HG02678 (cell line): ENCODE measurements at regions not wholly inside any gene's neighbourhood (a gene's known extent, or its start where the extent isn't known, plus 50 kb on each side); places are given as distances from the start of the nearest gene placed in this dataset.

Experiments
- ATAC-seq: cut with Tn5 transposase; IDR thresholded peaks from one replicate; pipeline ENCODE4 v1.9.1; 2021; ENCODE audit warnings: mild to moderate bottlenecking, moderate library complexity; ENCODE audit not compliant: unreplicated experiment

DNA sequence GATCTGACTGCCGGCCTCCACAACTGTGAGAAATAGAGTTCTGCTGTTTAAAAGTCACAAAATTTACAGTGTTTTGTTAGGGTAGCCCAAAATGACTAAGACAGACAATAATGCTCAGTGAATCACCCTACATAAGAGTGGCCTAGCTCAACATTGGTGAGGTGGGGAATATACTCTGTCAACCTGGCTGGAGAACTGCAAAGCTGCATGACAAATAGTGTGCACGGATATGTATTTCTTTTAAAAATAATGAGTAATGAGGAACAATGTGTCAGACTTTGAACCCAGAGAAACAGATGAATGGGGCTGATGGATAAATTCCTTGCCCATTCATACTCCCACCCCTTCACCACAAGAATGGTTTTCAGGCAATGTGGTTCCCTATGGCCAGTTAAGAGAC lies 372.4 kb downstream of the SUCLA2 start:
- no peak for ATAC-seq

DNA sequence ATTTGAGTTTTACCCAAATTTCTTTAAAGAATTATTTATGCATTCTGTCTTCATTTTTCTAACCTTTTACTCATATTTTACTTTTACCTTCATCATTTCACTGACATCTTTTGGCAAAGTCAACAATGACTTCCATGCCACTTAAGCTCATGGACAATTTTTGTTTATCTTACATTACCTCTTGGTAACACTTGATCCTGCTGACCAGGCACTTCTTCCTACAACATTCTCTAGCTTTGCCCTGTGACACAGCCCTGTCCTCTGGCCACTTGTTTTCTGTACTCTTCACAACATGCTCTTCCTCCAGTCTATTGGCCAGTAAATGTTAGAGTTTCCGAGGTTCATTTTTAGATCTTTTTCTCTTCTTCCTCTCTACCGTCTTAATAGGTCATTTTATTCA lies 377.2 kb downstream of the SUCLA2 start:
- no peak for ATAC-seq

DNA sequence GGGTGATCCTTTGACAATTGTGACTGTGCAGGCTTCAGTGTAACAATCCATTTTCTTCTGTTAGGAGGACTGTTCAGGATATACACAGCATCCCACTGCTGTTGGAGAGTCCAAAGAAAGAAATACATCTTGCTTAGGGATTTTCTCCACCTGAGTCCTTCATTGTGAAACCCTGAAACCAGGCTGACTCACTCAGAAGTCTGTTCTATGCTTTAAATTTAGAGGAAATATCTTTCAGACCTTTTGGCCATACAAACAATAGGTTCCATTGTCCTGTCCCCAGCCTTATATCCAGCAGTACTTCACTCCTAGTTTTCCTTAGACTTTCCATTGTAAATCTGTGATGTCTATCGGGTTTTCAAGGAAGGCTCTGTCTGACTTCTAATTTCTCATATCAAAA lies 379.1 kb downstream of the SUCLA2 start:
- no peak for ATAC-seq

DNA sequence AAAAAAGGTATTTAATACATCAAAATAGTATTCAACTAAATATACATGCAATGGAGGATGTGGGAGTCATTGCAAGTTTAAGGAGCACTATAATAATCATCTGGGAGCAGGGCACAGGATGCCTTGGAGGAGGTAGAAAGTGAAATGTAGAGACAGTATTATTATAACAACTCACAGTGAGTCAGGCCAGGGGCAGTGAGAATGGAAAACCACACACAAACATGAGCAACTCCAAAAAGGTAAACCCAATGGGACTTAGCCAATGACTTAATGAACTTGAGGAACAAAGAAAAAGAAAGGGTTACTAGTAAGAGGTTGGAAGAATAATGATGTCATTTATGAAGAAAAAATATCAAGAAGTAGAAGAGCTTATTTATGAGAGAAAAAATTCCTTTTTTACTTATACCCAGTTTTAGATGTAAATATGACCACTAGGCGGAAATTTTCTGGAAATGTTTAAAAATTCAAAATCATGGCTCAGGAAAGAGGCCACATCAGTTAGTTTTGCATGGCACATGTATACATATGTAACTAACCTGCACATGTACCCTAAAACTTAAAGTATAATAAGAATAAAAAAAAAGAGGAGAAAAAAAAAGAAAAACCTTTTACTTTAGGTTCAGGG lies 389.3 kb downstream of the SUCLA2 start:
- no peak for ATAC-seq

DNA sequence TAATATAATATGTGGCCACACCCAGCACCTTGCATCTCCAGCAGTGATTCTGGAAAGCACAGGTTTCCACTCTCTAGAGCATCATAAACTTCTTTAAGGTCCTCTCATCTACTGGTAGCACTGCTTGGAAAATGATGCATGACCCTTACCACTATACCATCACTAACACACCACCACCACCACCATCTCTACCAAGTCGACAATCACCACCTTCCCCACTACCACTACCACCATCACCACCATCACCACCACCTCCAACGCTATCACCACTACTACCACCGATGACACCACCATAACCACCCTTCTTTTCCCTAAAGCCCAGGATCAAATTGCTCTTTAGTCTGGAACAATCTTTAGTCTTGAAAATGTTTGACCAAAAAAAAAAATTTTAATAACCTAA lies 390.4 kb downstream of the SUCLA2 start:
- ATAC-seq: no peak

DNA sequence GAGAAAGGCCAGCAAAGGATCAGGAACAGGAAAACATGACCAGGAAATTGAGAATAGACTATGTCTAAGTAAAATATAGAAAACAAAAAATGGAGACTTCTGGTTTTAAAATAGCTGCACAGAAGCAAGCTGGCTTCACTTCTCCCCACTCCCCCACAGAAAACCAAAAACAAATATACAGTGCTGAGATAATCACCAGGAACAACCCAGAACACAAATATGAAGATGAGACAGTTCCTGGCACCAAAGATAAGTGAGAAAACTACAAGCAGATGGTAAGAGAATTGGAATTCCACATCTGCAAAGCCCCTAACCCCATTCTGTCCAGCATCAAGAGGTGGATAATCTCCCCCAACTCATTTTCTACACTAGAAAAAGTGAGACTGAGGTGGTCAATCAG lies 397.7 kb downstream of the SUCLA2 start:
- ATAC-seq: no peak

DNA sequence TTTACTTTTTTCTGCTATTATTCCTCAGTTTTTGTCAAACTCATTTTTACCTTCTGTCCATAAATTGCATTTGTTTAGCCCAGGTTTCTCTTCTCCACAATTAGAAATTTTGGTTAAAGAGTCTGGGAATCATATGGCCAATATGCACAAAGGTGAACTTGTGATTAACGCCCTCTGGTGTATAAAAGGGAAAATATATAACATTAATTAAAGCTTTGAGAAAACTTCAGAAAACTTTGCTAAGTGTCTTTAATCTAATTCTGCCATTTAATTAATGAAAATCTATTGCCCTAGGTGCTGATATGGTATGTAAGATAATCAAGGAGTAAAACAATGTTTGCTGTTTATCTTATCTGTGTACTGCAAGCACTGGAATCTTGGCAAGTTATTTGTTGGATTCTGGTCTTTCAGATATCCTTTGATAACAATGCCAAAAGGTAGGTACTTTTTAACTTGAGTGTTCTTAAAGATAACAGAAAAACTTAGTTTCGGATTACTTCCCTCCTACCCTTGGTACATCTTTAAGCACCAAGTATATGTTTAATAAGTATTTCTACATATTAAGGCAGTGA lies 402.6 kb downstream of the SUCLA2 start:
- no peak for ATAC-seq

DNA sequence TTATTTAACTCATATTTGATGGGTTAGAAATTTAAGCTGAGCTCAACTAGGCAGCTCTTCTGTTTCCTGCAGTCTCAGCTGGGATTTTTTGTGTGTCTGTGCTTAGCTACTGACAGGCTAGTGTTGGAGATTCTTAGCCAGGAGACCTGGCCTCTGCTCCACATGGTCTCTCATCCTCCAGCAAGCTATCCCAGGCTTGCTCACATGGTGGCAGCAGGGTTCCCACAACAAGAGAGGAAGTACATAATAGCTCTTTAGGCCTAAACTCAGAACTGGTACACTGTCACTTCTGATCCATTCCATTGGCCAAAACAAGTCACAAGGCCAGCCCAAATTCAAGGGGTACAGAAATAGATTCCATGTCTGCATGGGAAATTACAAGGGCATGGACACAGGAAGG lies 406.2 kb downstream of the SUCLA2 start:
- ATAC-seq: no peak

DNA sequence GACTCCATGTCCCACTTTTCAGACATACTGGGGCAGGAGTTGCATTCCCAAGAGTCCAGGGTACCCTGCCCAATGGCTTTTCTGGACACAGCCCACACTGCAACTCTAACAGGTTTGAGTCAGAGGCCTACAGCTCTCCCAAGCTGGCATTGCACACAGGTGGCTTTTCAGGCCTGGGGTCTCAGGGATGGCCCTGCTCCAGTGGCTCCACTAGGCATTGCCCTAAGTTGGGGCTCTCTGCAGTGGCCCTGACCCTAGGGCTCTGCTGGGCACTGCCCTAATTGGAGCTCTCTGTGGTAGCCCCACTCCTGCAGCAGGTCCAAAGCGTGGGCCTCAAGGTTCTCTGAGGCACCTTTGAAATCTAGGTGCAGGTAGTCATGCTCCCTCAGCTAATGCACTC lies 408.8 kb downstream of the SUCLA2 start:
- ATAC-seq: no peak

DNA sequence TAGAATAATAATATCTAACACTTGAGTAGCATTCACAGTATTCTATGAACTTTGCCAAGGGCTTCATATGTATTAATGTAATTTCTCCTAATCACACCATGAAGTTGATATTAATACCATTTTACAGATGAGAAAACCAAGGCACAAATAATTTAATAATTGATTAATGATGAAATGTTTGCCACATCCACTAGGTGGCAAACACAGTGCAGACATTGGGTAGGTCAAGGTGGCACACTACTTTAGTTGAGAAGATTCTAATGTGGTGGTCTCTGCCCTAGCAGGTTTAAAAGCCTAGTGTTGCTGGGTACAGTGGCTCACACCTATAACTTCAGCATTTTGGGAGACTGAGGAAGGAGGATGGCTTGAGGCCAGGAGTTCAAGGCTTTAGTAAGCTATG lies 412.4 kb downstream of the SUCLA2 start:
- ATAC-seq: no peak

DNA sequence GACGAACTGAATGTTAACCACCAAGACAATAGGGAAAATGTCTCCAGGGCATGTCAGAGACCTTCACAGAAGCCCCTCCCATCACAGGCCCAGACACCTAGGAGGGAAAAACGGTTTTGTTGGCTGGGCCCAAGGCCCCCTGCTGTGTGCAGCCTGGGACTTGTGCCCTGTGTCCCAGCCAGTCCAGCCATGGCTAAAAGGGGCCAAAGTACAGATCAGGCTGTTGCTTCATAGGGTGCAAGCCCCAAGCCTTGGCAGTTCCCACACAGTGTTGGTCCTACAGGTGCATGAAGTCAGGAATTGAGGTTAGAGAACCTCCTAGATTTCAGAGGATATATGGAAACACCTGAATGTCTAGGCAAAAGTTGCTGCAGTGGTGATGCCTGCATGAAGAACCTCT lies 428.7 kb downstream of the SUCLA2 start:
- no peak for ATAC-seq

DNA sequence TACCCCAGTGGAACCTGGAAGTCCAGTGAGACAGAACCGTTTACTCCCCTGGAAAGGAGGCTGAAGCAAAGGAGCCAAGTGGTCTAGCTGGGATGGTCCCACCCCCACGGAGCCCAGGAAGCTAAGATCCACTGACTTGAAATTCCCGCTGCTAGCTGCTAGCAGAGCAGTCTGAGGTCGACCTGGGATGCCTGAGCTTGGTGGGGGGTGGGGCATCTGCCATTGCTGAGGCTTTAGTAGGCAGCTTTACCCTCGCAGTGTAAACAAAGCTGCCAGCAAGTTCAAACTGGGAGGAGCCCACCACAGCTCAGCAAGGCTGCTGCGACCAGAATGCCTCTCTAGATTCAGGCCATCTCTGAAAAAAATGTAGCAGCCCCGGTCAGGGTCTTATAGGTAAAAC lies 437.0 kb downstream of the SUCLA2 start:
- ATAC-seq: no peak

DNA sequence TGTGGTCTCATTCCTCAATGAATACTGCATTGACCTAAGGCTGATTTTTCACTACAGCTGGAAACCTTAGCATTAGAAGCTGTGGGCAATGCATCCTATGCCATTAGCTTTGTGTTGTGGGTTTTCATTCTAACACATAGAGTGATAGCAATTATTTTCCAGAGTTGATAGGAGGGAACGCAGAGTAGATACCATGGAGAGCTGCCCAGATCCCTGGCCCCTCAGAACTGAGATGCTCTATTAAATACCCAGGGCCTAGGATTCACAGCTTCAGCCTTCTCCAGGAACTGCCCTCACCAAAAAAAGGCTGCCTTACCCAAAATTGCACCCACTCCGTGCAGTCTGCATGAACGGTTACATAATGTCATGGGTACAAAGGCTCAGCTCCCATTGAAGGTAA lies 444.4 kb downstream of the SUCLA2 start:
- ATAC-seq: no peak

DNA sequence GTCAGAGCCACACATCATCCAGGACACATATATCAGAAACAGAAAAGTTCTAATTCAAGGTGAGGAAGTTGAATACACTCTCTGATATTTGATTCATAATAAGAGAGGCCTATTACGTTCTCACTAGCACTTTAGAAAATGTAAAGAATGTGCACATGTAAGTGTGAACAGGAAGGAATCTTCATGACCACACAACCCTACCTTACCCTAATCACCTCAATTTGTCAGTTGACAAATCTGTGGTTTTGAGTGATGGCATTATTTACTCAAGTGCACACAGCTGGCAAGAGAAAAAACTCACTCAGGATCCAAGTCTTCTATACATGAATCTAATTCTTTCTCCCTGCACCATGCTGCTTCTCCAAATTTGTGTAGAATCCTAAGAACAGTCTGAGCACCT lies 445.8 kb downstream of the SUCLA2 start:
- no peak for ATAC-seq

DNA sequence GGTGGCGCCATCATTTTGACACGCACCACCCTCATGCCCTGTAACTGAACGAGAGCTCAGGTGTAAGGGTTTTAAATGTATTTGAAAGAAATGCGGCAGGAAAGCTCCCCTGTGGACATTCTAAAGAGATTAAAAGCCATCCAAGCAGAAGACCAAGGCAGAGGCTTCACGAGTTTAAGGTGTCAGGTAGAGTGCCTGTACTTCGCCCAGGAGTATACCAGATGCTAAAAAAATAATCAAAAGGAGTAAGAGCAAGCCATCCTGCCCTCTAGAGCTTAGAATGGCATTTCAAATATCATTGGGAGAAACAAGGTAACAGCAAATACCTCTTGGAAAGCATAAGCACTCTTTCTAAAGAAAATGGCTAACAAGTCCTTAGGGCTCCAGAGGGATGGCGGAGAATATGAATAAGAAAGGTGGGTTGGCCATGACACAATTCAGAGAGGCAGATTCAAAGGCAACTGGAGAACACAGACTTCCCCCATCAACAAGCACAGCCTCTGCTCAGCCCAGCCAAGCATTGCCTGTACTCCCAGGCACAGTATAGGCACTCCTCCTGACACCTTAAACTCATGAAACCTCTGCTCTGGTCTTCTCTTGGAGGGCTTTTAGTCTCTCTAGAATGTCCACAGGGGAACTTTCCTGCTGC lies 447.6 kb downstream of the SUCLA2 start:
- no peak for ATAC-seq

DNA sequence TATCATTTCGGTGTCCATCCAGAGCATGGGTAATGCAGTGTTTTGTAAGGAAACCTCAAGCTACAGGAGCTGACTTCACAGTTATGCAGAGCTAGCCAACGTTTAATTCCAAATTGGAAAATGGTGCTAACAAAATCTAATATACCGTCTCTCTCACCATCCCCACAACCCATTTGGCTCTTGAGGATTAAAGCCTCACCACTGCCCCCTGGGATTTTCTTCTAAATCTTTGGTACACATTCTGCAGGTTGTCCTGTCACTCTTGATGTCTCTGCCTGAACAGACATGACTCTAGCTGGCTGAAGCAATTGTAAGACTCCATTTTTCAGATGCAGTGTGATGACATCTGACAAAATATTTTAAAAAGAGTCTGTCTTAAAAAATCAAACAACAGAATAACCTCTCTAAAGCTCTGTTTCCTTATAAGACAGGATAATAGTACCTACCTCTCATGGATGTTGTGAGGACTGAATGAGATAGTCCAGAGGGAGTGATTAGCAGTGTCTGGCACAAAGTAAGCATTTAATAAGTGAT lies 451.8 kb downstream of the SUCLA2 start:
- ATAC-seq: no peak

DNA sequence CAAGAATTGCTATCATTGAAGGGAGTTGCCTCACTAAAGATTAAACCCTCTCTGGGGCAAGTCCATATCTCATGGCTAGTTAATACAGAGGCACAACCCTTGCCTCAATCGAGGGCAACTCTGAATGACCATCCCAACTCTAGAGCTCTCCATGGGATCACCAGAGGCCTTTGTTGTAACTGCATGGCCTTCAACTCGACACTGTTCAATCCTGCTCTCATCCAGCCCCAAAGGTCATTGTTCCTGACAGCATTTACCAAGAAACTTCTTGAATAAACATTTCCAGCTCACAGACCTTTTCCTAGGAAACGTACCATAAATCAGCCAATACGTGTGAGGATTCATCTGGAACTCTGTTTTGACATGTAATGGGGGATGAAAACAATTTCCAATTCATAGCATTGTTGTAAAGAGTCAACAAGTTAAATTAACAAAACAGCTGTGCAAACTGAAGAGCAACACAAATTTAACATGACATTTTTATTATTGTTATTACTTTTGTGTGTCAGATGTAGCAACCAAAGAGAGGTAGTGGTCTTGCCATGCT lies 452.7 kb downstream of the SUCLA2 start:
- no peak for ATAC-seq

DNA sequence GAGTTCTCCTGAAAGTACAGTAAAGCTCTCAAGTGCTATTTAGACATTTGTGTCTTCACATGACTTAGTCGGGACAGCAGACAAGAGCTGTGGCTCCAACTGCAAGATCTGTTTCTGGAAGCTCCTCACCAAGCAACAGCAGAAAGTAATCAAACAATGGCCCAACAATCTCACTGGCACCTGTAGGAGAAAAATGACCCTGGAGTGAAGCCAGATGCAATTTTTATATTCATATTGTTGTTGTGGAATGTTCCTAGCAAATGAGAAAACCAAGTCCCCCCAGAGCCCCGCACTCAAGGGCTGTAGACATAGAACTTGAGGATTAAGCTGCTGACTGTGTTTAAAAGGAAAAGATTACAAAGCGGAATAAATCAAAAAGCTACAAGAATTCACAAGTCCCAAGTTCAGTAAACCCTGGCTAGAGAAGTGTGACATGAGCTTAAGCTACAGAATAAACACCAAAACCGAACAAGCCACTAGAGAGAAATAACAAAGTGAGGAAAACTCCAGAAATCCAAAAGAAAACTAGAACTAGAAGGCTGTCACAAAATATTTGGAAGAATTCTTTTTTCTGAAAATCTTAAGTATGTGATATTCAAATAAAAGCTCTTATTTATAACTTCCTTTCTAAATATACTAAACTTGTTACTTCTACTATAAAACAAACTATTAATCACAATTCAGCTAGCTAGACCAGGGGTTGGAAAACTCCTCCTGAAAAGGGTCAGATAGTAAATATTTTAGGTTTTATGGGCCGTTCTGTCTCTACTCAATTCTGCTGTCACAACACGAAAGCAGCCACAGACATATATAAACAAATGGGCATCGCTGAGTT lies 454.5 kb downstream of the SUCLA2 start:
- ATAC-seq: no peak

DNA sequence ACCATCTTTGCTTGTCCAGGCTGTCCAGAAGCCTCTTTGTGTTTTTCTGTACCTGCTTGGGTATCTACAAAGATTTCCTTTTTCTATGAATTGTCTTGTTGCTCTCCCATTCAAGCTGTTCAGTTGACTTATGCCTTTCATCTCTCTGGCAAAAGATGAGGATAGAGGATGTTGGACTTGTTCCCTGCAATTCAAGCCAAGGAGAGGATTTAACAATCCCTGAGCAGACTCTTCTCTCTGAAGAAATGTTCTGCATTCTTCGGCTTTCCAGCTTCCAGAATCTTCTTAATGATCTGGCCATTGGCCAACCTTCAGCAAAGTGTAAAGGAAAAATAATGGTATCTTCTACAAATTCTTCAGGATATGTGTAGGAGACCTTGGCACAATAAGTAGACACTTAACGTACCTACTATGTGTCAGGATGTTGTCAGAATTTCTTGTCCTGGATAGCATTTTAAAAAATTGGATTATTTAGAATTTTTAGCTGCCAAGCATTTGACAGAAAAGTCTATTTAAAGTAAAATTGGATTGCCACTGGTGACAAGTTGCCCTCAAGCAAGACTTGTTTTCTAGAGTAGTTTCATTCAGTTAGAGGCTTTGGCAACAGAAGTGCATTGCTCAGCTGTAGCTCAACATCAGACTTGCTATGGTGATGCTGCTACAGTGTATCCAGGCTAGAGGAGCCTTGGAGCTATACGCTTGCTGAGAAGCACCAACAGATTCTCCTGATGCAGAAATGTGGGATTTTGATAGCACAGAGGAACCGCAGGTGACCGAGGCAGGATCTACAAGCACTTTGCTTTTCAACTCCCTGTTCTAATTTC lies 455.7 kb downstream of the SUCLA2 start:
- no peak for ATAC-seq

DNA sequence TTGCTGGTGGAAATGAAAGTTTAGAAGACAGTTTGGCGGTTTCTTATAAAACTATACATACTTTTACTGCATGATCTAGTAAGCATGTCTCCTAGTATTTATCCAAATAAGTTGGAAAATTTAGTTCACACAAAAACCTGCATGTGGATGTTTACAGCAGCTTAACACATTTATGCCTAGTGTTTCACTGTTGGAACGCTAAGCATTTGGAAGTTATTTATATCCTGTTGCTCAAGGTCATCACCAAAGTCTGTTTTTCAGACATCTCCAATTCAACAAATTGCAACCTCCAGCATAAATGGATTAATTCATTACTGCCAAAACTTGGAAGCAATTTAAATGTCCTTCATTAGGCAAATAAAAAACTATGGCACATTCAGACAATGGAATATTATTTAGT lies 461.8 kb downstream of the SUCLA2 start:
- no peak for ATAC-seq
